Posterior vena cava (tissue), 2 donors: ENCODE measurements at regions not wholly inside any gene's neighbourhood (a gene's known extent, or its start where the extent isn't known, plus 50 kb on each side); places are given as distances from the start of the nearest gene placed in this dataset.
"Not testable (repeated sequence)": the region's sequence is repeated elsewhere in the genome, so short reads cannot be mapped to it uniquely, and the experiment has no call there.

Experiments used
- DNase-seq: peaks from one replicate; pipeline ENCODE4 v3.0.0-alpha.2; 2020; ENCODE audit warnings: low spot score
- intact Hi-C, 2 donors: fragments of 100-400 bp; cut with DNase I; formaldehyde crosslinking; loops; one replicate each; pipeline versions ENCODE4 v1.14.1 to v1.14.2; 2022 to 2023
- donor health status: DM: yes; HTN: yes; CAD: no.
- donor health status: DM: yes; HTN: yes; CAD: no.

DNA sequence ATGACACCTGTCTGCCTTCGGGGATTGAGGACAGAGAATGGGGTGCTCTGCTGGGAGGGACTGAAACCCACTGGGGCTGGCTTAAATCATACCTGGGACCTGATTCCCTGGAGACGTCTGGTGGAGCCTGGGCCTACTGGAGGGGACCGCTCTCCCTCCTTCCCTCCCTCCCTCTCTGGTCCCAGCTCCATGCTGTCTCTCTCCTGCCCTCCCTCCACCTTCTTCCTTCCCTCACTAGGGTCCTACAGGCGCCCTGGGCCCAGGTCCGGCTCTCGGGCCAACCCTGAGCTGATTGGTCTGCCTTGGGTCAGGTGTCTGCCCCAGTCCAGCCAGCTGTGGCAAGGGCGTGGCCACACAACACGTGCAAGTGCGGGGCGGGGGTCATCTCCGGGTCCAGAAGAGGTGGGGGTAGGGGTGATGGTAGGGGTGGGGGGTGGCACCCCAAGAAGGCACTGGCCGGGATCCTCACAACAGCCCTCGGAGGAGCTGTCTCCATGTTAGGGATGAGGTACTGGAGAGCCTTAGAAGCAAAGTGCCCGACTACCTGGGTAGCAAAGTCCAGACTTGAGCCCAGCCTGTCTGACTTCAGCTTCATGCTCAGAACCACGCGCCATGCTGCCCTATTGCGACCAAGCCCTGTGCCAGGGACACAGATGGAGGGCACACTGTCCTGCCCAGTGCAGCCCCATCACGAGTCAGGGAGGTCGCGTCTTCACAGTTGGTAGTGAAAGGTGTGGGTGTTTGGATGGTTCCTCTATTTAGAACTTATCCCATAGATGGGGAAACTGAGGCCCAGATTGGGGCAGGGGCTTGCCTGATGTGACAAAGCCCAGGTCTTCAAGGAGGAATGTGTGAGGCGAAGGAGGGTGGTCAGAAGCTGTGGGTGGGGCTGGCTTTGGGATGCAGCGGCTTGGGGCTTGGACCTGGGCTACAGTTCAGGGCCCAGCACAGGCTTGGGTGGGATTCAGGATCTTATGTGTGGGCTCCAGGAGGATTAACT, 574.1 kb downstream of the PTPRU start:
- DNase-seq, result peak; percentile 64
- intact Hi-C loops, result no loop called here

DNA sequence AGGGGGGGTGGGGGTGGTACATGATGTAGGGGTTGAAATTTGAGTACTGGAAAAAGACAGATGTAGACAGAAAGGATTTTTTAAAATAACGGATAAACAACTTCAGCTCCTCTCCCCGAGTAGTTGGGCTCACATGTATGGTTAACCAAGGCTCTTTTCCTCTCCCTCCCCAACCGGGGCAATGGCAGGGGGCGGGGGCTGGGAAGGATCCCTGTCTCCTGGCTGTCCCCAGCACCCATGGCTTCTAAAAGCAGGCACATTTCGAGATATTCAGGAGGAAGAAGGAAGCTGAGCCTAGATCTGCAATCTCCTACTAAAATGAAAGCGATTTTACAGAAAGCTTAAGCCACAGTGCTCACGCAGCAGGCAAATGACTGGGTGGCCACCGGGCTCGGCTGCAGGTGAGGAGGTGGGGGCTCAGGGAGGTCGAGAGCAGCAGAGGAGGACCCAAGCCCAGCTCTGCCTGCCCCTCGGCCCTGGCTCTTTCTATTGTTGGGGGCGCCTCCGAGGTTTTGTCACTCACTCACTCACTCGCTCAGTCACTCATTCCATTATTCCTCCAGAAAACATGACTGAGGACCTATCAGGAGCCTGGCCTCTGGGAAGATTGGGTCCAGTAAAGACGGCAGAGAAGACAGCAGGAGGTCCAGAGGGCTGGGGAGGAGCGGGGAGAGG, 573.3 kb downstream of the PTPRU start:
- peak; percentile 73 for DNase-seq
- intact Hi-C loops, result no loop called here

DNA sequence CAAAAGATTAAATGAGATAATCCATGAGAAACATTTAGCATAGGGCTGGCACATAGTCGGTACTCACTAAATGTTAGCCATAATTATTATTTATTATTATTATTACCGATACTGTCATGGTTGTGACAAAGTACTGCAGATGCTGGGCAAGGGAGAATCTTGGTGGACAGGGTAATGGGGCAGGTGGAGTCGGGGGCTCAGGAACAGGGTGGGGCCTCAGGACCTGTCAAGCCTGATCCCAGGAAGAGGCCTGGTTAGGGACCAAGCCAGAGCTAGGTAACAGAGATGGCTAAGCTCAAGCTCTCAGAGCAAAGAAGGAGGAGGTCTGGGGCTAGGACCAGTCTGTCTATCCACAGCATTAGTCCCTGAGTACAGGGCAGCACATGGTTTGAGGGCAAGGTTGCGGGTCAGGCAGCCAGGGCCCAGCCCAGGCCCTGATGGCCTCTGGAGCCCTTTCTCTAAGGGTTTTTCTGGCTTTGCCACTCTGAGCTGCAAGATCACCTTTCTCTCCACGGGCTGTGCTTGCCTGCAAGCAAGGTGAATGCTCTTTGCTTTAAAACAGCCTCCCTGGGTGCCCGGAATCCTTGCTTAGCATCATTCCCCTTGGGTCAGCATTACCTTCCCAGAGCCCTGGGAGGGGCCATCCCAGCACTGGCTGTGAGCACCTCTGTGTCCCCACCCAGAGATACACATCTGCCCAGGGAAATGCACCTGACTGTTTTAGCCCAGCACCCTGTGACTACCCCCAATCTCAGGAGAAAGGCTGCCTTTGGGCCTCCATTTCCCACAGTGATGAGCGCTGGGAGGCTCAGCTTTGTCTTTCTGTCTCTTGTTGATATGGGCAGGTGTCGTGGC, 572.0 kb downstream of the PTPRU start:
- DNase-seq, result peak; percentile 59
- intact Hi-C loops, result no loop called here

DNA sequence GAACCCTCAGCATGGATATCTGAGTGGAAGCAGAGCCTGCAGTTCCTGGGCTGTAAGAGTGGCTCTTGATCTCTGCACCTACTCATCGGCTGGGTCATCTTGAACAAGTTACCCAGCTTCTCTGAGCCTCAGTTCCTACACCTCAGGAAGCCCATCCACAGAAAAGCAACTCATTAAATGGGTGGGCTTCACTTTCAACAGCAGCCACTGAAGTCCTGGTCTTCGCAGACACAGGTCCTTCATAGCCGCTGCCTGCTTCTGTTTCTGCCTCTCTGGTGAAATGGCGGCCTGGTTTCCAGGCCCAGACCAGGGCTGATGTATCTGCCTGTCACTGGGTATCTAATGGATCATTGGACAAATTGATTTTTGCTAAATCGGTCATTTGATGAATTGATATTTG, 571.4 kb downstream of the PTPRU start:
- intact Hi-C loops, result no loop called here
- DNase-seq, result peak; percentile 46

DNA sequence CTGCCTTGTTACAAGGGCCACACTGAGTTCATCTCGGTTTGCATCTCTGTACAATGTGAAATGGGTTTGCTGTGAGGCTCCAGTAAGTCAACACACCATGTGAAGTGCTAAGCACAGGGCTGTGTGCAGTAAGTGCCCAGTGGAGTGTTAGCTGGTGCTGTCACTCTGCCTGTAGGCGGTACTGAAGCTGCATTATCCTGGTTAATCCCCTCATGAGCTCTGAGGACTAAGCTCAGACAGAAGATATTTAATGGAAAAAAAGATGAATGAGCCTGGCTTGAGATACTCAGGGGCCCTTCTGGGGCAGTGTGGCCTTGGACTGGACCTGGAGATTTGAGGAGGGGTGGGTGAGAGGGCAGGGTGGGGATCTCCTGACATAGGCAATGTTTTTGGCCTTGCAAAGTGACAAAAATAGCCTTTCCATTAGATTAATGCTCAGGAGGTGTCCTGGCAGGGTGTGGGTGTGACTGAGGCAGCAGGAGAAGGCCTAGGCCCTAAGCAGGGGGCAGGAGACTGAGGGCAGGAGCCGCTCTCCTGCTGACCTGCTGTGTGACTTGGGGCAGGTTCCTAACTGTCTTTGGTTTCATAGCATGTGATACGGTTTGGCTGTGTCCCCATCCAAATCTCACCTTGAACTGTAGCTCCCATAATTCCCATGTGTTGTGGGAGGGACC, 570.5 kb downstream of the PTPRU start:
- no peak for DNase-seq
- intact Hi-C loops, result no loop called here

DNA sequence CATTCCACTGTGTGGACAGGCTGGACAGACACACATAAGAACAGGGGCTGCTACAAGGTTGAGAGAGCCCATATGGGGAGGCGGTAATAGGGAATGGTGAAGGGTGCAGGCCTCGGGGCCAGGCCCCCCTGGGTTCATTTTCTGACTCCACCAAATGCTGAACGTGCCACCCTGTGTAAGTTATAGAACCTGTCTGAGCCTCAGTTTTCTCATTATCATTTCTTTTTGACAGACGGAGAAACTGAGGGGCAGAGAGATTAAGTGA, 569.5 kb downstream of the PTPRU start:
- no peak for DNase-seq
- intact Hi-C loops, result no loop called here

DNA sequence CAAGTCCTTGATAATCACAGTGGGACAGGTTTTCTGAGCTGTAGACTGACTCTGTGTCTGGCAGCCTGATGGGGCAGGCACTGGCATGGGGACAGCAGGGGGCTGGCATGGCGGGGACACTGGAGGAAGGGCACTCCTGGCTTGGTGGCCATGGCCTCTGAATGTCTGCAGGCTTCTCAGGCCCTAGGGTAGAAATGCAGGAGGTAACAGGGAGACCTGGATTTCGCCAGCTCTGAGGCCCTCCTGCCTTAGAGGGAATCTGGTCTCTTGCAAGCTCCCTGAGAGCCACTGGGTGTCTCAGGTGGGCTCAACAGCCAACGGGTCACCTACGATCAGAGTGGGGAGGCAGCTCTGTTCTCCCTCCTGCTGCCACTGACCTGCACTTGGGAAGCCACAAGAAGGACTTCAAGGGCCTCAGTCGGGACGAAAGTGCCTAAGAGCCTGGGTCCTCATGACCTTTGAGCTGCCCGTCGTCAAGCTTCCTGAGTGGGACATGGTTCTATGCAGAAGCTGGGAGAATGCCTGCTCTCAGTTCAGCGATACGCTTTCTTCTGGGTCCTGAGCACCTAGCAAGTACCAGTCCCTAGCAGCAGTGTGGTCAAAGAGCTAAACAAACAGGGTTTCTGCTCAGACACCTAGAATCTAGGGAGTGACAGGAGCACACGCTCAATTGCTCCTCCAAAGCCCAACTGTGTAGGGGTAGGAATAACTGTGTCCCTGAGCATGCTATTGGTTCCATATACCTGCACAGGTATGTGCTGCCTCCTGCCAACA, 569.0 kb downstream of the PTPRU start:
- DNase-seq, result no peak
- intact Hi-C loops, result no loop called here

DNA sequence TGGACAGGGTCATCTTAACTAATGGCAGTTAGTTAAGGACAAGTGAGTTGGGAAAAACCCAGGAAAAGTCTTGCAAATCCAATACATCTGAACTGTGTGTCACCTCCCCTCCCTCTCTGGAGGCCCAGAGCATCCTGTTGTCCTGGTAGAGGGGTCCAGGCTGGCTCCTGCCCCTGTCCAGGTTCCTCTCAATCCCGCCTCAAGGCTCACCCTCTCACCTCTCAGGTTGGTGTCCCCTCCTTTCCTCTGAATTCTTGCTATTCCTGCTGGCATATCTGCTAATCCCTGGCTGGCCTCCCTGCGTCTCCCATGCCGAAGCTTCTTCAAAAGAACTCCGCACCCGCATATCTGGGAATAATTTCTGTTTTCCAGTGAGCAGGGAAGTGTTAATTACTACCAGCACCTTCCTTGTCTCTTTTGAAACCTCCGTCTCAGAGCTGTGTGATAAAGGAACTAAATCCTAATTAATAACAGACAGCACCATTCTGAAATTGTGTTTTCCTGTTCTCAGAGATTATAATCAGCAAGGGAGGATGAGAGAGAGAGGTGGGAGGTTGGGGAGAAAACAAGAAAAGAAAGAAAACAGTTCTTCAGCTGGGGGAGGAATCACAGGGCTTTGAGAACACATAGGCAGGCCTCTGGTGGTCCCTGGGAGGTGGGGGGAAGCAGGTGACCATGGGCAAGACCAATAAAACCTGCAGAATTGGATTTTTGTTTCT, 568.0 kb downstream of the PTPRU start:
- intact Hi-C loops, result no loop called here
- DNase-seq, result no peak

DNA sequence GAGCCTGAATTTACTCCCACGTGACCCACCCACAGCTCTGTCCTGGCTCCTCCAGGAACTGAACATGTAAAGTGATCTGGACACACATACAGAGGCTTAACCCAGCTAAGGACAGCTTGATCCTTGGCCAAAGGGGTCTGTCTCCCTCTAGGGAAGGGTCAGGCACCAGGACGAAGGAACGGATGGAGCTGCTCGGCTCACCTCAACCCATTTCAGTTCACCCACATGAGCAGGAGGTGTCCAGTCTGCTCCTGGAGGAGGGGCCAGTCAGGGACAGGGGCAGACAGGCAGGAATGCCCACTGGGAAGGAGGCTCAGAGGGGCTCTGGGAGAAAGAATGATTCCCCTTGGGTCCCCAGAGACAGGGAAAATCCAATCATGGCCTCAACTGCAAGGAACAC, 567.2 kb downstream of the PTPRU start:
- intact Hi-C loops, result no loop called here
- no peak for DNase-seq

DNA sequence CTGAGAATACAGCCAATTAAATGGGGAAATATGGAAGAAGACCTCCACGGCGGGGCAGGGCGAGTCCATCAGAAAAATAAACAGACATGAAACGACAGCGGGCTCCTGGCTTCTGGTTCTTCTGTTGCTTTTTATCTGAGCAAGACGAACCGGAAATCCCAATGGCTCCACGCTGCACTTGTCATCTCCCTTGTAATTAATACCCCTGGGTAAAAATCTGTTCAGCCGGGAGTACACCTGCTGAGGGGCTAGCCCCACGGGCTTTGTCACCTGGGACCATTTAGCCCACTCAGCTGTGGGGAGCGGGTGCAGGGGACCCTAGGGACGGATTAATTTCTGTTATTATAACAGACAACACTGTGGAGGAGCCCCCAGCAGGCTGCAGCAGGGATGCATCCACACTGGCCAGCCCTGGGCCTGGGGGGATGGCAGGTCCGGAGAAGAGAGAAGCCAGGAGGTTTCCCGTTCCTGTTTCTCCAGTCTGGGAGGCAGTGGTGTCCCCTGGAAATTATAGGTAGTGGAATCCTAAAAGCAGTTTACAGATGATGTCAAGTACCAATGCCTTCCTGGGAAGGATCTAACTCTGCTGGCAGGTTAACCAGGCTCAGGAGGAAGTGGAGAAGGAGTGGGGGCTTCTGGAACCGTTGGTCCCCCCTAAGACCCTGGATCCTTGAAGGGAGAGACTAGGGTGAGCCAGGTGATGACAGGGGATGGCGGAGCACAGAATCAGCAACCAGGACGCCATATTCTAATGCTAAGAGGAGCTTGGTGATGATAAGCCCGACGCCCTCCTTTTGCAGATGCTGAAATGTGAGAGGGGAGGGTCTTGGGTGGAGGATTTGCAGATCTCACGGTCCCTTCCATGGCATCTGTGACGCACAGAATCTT, 566.1 kb downstream of the PTPRU start:
- no peak for DNase-seq
- intact Hi-C loops, result no loop called here

DNA sequence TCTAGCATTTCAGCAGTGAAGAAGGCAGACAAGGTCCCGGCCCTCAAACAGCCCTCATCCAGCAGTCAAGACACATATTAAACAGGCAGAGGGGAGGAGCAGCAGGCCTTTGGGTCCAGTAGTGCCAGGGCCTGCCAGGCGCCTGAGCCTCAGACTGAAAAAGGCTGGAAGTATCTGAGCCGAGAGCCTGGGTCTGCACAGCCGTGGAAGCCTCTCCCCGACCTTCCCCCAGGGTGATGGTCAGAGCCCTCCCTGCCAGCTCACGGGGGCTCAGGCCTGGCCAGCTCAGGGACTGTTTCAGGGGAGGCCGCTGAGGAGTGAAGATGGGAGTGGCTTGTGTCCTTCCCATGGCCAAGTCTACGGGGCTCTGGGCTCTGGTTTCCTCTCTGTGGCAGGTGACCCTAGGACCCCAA, 565.2 kb downstream of the PTPRU start:
- intact Hi-C loops, result no loop called here
- DNase-seq, result no peak

DNA sequence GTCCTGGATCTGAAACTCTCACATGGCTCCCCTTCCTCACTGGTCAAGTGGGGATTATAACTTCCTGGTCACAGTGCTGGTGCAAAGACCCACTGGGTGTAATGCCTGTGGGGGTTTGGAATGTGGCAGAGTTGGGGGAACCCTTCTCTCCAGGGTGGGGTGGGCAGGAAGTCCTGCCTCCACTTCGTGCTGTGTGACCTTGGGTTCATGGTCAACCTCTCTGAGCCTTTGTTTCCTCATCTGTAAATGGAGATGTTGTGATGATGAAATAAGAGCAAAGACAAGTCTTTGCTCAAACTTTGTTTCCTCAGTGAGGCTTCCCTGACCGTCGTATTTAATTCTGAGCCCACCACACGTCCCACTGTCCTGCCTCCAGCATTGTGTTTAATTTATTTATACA, 564.7 kb downstream of the PTPRU start:
- intact Hi-C loops, result no loop called here
- no peak for DNase-seq

DNA sequence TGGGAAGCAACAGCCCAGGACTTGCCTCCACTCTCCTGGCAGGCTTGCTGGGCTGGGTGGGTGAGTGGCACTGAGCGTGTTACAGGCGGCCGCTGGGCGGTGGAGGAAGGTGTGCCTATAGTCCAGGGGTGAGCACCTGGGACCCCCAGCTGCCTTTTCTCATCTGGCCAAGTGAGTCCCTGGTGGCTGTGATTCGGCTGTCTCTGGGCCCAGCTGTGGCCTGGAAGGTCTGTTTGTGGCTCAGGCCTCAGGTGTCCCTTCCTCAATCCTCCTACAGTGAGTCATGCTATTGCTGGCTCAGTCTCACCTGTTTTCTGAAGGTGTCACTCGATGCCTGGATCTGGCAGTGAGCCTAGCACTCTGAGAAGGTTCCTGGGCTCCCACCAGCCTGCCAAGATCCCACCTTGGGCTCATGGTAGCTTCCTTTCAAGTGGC, 564.2 kb downstream of the PTPRU start:
- intact Hi-C loops, result no loop called here
- no peak for DNase-seq

DNA sequence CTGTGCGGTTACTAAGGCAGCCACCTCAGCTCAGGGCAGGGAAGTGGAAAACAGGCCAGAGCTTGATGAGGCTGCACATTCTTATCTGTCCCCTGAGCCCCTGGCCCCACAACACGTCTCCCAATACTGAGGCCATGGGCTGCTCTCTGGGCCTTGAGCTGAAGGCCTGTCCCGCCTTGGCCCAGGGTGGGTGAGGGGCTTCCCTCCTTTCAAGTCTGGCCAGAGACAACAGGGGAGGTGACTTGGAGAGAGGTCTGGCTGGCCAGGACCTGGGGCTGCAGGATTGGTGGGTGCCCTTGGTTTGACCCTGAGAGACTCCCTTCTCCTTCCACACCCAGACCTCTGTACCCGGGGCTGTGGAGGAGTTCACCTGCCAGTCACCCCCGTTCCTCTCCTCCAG, 563.8 kb downstream of the PTPRU start:
- intact Hi-C loops, result no loop called here
- DNase-seq, result no peak

DNA sequence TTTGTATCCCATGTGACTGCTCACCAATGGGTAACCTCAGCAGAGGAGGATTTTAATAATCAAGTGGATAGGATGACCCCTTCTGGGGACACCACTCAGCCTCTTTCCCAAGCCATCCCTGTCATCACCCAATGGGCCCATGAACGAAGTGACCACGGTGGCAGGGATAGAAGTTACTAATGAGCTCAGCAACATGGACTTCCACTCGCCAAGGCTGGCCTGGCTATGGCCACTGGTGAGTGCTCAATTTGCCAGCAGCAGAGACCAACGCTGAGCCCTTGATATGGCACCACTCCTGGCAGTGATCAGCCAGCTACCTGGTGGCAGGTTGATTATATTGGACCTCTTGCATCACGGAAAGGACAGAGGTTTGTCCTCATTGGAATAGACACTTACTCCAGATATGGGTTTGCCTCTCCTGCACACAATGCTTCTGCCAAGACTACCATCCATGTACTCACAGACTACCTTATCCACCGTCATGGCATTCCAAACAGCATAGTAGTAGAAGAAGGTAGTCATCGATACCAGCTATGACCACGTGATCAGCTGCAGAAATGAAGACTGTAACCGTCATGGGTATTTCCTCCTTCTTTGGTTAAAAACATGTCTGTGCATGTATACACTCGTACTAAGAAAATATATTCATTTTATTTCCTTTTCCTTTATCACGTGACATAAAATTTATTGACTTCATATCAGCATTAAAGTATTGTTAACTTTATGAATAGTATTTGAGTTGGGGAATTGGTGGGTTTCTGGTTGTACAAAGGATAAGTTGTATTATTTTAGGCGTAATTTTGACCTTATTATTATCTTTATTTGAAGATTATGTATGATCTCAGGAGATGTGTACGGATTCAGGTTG, 562.6 kb downstream of the PTPRU start:
- DNase-seq, result no peak
- intact Hi-C loops, result no loop called here

DNA sequence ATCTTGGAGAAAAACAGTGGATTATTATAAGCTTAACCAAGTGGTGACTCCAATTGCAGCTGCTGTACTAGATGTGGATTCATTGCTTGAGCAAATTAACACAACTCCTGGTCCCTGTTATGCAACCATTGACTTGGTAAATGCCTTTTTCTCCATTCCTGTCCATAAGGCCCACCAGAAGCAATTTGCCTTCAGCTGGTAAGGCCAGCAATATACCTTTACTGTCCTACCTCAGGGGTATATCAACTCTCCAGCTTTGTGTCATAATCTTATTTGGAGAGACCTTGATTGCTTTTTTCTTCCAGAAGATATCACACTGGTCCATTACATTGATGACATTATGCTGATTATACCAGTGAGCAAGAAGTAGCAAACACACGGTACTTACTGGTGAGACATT, 560.8 kb downstream of the PTPRU start:
- intact Hi-C loops, DNase-seq: not testable (repeated sequence)
